ENCODE measurements at regions not wholly inside any gene's neighbourhood (a gene's known extent, or its start where the extent isn't known, plus 50 kb on each side); places are given as distances from the start of the nearest gene placed in this dataset.

DNA sequence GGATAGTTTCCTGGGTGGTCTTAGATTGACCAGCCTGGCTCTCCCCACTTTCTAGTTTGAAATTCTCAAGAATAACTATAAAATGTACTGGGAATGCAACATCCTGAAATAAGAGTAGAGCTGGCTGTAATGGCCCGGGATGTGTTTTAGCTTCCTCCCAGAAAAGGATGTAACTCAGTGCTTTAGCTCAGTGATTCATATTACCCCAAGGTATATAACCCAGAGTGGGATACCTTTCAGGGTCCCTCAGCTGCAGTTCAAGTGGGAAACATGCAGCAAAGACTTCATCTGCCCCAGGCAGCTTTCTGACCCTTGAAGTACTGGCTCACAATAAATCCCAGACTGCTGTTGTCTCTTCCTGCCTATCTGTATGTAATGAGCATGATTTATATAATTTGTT lies 666.7 kb upstream of the KCND2 start:
- no peak overlapping the region for H3K4me2 ChIP-seq (ENCODE audit: control insufficient read depth, insufficient read depth)
- ChIA-PET SMC1A (ENCODE audit: uncharacterized antibody, unreplicated experiment) (no interaction called here), POLR2A (no interaction called here), CTCF (no interaction called here), RAD21 (ENCODE audit: unreplicated experiment) (no interaction called here)
- in situ Hi-C loops (cut with MboI), result no loop called here
- BruUV-seq (replicated peaks), result no TSS peak
- H3K9me3 ChIP-seq (replicated peaks; ENCODE audit: control insufficient read depth, insufficient read depth, low read length), result no peaks in the 10 kb centered on the region
- WGBS (ENCODE audit: insufficient coverage, insufficient replicate concordance, low lambda C conversion rate, missing lambda C conversion rate), result 0% methylated on average over 1 of the region's 1 CpG
- TF ChIP-seq FOXM1 (IDR thresholded peaks at IDR 0.05; ENCODE audit: low read depth, low read length) (no peak), CBX5 (IDR thresholded peaks at IDR 0.05; ENCODE audit: low read depth) (no peak), NKRF (conservative IDR thresholded peaks at IDR 0.05) (no peak), WRNIP1 (IDR thresholded peaks at IDR 0.05; ENCODE audit: borderline replicate concordance, low read depth, low read length) (no peak), PAX5 (IDR thresholded peaks at IDR 0.05; ENCODE audit: borderline replicate concordance, low read depth, low read length) (no peak), ZBTB40 (IDR thresholded peaks at IDR 0.05; ENCODE audit: borderline replicate concordance) (no peak)
- TF ChIP-seq, protein P1, sequence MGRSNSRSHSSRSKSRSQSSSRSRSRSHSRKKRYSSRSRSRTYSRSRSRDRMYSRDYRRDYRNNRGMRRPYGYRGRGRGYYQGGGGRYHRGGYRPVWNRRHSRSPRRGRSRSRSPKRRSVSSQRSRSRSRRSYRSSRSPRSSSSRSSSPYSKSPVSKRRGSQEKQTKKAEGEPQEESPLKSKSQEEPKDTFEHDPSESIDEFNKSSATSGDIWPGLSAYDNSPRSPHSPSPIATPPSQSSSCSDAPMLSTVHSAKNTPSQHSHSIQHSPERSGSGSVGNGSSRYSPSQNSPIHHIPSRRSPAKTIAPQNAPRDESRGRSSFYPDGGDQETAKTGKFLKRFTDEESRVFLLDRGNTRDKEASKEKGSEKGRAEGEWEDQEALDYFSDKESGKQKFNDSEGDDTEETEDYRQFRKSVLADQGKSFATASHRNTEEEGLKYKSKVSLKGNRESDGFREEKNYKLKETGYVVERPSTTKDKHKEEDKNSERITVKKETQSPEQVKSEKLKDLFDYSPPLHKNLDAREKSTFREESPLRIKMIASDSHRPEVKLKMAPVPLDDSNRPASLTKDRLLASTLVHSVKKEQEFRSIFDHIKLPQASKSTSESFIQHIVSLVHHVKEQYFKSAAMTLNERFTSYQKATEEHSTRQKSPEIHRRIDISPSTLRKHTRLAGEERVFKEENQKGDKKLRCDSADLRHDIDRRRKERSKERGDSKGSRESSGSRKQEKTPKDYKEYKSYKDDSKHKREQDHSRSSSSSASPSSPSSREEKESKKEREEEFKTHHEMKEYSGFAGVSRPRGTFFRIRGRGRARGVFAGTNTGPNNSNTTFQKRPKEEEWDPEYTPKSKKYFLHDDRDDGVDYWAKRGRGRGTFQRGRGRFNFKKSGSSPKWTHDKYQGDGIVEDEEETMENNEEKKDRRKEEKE (IDR thresholded peaks at IDR 0.05), result no peak
- DNase-seq (ENCODE audit: low read depth, low spot score) (no peak), ATAC-seq (no peak), FAIRE-seq (no peak)
- no peak overlapping the region for H3K4me3 ChIP-seq
- intact Hi-C loops (cut with micrococcal nuclease; ENCODE audit: unreplicated experiment), result no loop called here
- no peaks in the 10 kb centered on the region for H4K20me1 ChIP-seq (ENCODE audit: control insufficient read depth, insufficient read depth)
- H3K79me2 ChIP-seq (ENCODE audit: control insufficient read depth, insufficient read depth, low read length), result no peaks in the 10 kb centered on the region
- no peak overlapping the region for H3K9ac ChIP-seq (ENCODE audit: control insufficient read depth, insufficient read depth, low read length)
- H3K27ac ChIP-seq (ENCODE audit: control insufficient read depth, insufficient read depth), result no peak overlapping the region
- H3K27me3 ChIP-seq (replicated peaks in 1 of 2; ENCODE audit: control insufficient read depth in 2 of 2, insufficient read depth in 2 of 2, low read length in 1 of 2), result no peaks in the 10 kb centered on the region
- no peaks in the 10 kb centered on the region for H3K4me1 ChIP-seq (ENCODE audit: control insufficient read depth, insufficient read depth, low read length)
- no peaks in the 10 kb centered on the region for H3K36me3 ChIP-seq (ENCODE audit: control insufficient read depth in 2 of 2, insufficient read depth in 2 of 2, low read length in 1 of 2)
- H2AFZ ChIP-seq (ENCODE audit: control insufficient read depth, low read depth, low read length), result no peak overlapping the region
